Esophagus muscularis mucosa (tissue), 4 donors: ENCODE measurements at regions not wholly inside any gene's neighbourhood (a gene's known extent, or its start where the extent isn't known, plus 50 kb on each side); places are given as distances from the start of the nearest gene placed in this dataset.

Experiments used
- EP300 ChIP-seq: sonication (generic); formaldehyde crosslinking; IDR thresholded peaks from one replicate; pipeline ENCODE4 v1.6.1; 2017; ENCODE audit warnings: antibody characterized with exemption
- POLR2A ChIP-seq: fragments of 450-650 bp; IDR thresholded peaks from one replicate; pipeline ENCODE4 v1.6.1; 2017; ENCODE audit warnings: antibody characterized with exemption, moderate library complexity, mild to moderate bottlenecking, low read depth
- TF ChIP-seq, protein P1 (sequence below), 3 experiments: fragments of 200-600 bp in 2 of 3; fragments of 450-650 bp in 1 of 3; sonication (generic) in 2 of 3; IDR thresholded peaks; one replicate each; pipeline ENCODE4 v1.5.1; 2017 to 2019; ENCODE audit warnings: antibody characterized with exemption in 3 of 3, mild to moderate bottlenecking in 2 of 3, moderate library complexity in 1 of 3

DNA sequence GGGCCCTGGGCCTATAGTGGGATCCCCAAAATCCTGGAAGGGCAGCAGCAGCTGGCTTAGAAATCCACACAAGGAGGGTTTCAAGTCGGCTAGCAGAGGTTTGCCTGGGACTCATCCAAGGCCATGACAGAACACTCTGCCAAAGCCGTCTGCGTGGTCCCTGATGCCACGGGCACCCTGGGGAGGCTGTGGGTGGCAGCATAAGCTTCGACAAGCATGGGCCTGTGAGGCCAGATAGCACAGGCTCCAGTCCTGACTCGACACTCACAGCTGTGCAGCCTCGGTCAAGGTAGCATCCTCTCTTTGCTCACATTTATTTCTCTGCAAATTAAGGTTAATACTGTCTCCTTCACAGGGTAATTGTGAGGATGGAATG, 138.3 kb downstream of the JCAD start:
- TF ChIP-seq, protein P1, sequence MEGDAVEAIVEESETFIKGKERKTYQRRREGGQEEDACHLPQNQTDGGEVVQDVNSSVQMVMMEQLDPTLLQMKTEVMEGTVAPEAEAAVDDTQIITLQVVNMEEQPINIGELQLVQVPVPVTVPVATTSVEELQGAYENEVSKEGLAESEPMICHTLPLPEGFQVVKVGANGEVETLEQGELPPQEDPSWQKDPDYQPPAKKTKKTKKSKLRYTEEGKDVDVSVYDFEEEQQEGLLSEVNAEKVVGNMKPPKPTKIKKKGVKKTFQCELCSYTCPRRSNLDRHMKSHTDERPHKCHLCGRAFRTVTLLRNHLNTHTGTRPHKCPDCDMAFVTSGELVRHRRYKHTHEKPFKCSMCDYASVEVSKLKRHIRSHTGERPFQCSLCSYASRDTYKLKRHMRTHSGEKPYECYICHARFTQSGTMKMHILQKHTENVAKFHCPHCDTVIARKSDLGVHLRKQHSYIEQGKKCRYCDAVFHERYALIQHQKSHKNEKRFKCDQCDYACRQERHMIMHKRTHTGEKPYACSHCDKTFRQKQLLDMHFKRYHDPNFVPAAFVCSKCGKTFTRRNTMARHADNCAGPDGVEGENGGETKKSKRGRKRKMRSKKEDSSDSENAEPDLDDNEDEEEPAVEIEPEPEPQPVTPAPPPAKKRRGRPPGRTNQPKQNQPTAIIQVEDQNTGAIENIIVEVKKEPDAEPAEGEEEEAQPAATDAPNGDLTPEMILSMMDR (IDR thresholded peaks at IDR 0.05): no peak
- no peak for TF ChIP-seq POLR2A
- TF ChIP-seq EP300: no peak
